Mucosa of rectum (tissue), 2 donors: ENCODE measurements at regions not wholly inside any gene's neighbourhood (a gene's known extent, or its start where the extent isn't known, plus 50 kb on each side); places are given as distances from the start of the nearest gene placed in this dataset.
"Not testable (repeated sequence)": the region's sequence is repeated elsewhere in the genome, so short reads cannot be mapped to it uniquely, and the experiment has no call there.

Experiments
- H3K27ac ChIP-seq, 2 donors: one replicate each; pipeline ENCODE4 v1.7.0; 2013; ENCODE audit warnings: inconsistent platforms in 2 of 2, low read depth in 2 of 2, low read length in 2 of 2
- H3K27me3 ChIP-seq, 2 donors: one replicate each; pipeline ENCODE4 v1.7.0; 2013; ENCODE audit warnings: low read length in 2 of 2; ENCODE audit not compliant: control insufficient read depth in 2 of 2, insufficient read depth in 2 of 2
- H3K36me3 ChIP-seq, 2 donors: one replicate each; pipeline ENCODE4 v1.7.0; 2013; ENCODE audit warnings: low read length in 2 of 2; ENCODE audit not compliant: control insufficient read depth in 2 of 2, insufficient read depth in 2 of 2
- H3K4me1 ChIP-seq, 2 donors: one replicate each; pipeline ENCODE4 v1.7.0; 2013; ENCODE audit warnings: low read length in 2 of 2, mild to moderate bottlenecking in 1 of 2; ENCODE audit not compliant: control insufficient read depth in 2 of 2, insufficient read depth in 2 of 2
- H3K4me3 ChIP-seq, 2 donors: one replicate each; pipeline ENCODE4 v1.7.0; 2013; ENCODE audit warnings: low read length in 2 of 2
- H3K9ac ChIP-seq, 2 donors: one replicate each; pipeline ENCODE4 v1.7.0; 2013; ENCODE audit warnings: low read length in 2 of 2, low read depth in 1 of 2, mild to moderate bottlenecking in 1 of 2
- H3K9me3 ChIP-seq, 2 donors: one replicate each; pipeline ENCODE4 v1.7.0; 2013; ENCODE audit warnings: low read length in 2 of 2; ENCODE audit not compliant: control insufficient read depth in 2 of 2
- donor health status: healthy.
- donor health status: Normal muscosa, but diverticular disease.

DNA sequence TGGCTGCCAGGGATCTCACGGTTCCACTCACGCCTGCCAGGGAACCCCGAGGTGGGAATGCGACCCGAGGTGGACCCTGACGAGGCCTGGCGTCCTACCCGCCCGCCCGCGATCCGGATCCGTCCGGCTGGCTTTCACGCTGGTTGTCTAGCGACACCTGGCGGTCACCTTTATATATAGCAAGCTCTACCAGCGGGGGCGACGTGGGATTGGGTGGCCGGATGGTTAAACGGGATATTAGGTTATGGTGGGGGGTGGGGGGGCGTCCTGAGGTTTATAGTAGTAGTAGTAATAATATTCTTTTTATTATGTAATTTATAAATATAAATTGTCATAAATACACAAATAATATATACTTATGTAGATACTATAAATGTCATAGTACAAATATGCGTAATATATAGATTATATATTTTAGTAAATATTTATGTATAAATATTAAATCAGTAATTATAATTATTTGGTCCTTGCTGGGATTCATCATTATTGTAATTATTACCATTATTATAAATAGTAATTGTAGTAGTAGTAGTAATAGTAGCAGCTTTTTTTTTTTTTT is 136.9 kb downstream of the KCNJ12 start:
- H3K9me3 ChIP-seq = no peaks in the 10 kb centered on the region
- H3K27me3 ChIP-seq = peaks cover 8 to 9% of the 10 kb centered on the region in 2 donors
- peak overlapping the region; percentile 32 to 60 for H3K9ac ChIP-seq
- peak overlapping the region in 1 of 2 donors; percentile 16 for H3K4me3 ChIP-seq
- peaks cover 0 to 5% of the 10 kb centered on the region in 2 donors for H3K4me1 ChIP-seq
- H3K36me3 ChIP-seq = no peaks in the 10 kb centered on the region
- H3K27ac ChIP-seq = no peak overlapping the region

GRCh38 chr17:21514567-21514966 is 138.4 kb downstream of the KCNJ12 start:
- H3K27ac ChIP-seq, H3K36me3 ChIP-seq, H3K27me3 ChIP-seq, H3K4me3 ChIP-seq, H3K9ac ChIP-seq, H3K9me3 ChIP-seq, H3K4me1 ChIP-seq: not testable (repeated sequence)

- no peak overlapping the region for H3K9ac ChIP-seq
- no peak overlapping the region for H3K27ac ChIP-seq
- no peak overlapping the region for H3K4me3 ChIP-seq
- H3K4me1 ChIP-seq = peaks cover 0 to 2% of the 10 kb centered on the region in 2 donors
- no peaks in the 10 kb centered on the region for H3K27me3 ChIP-seq
- H3K36me3 ChIP-seq = no peaks in the 10 kb centered on the region
- H3K9me3 ChIP-seq = no peaks in the 10 kb centered on the region
These were observed 141.6 kb downstream of the KCNJ12 start for GRCh38 chr17:21517538-21518293.

GRCh38 chr17:21522755-21523336 is 146.7 kb downstream of the KCNJ12 start:
- Histone ChIP-seq H3K27ac (no peak overlapping the region), H3K36me3 (no peaks in the 10 kb centered on the region), H3K9me3 (no peaks in the 10 kb centered on the region), H3K4me1 (no peaks in the 10 kb centered on the region), H3K27me3 (no peaks in the 10 kb centered on the region), H3K9ac (no peak overlapping the region), H3K4me3 (no peak overlapping the region)

DNA sequence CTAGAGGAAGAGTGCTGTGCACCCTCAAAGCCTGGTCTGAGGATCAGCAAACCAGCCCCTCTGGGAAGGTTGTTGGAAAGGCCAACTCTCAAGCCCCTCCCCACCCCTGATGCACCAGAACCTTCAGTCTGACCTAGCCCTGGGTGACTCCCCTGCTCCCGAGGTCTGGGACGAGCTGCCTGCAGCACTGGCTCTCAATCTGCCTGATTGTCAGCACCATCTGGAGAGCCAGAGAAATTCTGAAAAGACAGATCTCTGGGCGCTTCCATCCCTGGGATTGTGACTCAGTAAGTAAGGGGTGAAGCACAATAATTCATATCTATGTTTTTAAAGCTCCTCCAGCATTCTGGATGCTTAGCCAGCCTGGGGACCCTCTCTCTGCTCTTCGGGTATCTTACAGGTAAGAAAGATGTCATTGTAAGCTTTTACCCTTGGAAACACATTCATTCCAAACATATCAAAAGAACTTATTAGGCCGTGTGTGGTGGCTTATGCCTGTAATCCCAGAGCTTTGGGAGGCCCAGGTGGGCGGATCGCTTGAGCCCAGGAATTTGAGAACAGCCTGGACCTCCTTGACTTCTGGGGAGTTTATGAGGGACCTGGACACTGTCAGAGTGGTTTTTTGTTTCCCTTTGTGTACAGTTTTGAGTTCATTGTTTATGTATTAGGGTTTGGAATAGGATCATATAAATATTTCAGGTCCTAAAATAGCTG is 147.5 kb downstream of the KCNJ12 start:
- Histone ChIP-seq H3K27ac (no peak overlapping the region), H3K9ac (no peak overlapping the region), H3K9me3 (no peaks in the 10 kb centered on the region), H3K4me1 (no peaks in the 10 kb centered on the region), H3K4me3 (no peak overlapping the region), H3K36me3 (no peaks in the 10 kb centered on the region), H3K27me3 (no peaks in the 10 kb centered on the region)

DNA sequence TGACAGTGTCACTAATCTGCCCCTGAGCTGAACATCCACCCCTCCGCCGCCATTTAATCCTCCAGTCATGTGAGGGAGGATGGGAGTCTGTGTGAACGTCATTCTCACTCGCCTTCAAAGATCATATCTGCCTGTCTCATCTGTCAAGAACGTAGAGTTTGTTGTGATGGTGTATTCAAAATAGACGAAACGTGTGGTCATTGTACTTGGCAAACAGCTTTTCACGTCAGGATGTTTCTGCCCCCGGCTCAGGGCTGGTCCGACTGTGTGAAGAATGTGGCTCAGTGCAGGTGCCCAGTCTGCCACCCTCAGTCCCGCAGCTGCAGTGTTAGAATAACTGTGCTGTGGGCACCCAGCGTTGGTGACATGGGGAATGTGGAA is 148.0 kb downstream of the KCNJ12 start:
- no peak overlapping the region for H3K27ac ChIP-seq
- H3K4me1 ChIP-seq = no peaks in the 10 kb centered on the region
- H3K9ac ChIP-seq = no peak overlapping the region
- H3K4me3 ChIP-seq = no peak overlapping the region
- H3K9me3 ChIP-seq = no peaks in the 10 kb centered on the region
- no peaks in the 10 kb centered on the region for H3K27me3 ChIP-seq
- no peaks in the 10 kb centered on the region for H3K36me3 ChIP-seq

DNA sequence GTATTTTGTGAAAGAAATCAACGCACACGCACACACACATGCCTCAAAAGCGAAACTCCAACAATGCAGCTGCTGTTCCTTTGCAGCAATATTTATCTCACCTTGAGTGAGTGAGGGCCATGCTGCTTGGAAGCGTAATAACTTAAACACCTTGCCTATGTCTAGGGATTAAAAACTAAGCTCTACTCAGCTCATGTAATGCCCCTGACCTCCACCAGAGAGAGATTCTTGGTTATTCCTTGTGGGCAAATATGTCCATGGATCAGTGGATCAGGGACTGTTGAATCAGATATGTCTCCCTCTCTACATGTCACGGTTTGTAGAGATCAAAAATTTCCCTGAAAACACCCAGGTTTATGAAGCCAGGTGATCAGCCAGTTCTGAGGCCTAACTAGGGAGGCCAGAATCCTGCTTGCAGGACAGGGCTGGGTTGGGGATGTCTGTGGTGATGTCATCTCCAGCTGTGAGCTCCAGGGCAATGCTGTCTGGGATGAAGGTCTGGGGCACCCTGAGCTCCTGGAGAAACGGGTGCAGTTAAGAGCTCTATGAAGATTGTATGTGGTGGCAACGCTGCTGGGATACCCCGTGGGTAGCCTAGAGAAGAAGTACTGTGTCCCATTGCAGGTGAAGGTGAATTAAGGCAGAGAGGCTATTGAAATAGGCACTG is 149.4 kb downstream of the KCNJ12 start:
- no peaks in the 10 kb centered on the region for H3K27me3 ChIP-seq
- no peak overlapping the region for H3K27ac ChIP-seq
- no peaks in the 10 kb centered on the region for H3K4me1 ChIP-seq
- no peak overlapping the region for H3K4me3 ChIP-seq
- no peaks in the 10 kb centered on the region for H3K36me3 ChIP-seq
- no peaks in the 10 kb centered on the region for H3K9me3 ChIP-seq
- no peak overlapping the region for H3K9ac ChIP-seq

GRCh38 chr17:21528031-21528695 is 152.0 kb downstream of the KCNJ12 start:
- Histone ChIP-seq H3K36me3 (no peaks in the 10 kb centered on the region), H3K9ac (no peak overlapping the region), H3K27ac (no peak overlapping the region), H3K4me1 (no peaks in the 10 kb centered on the region), H3K9me3 (no peaks in the 10 kb centered on the region), H3K4me3 (no peak overlapping the region), H3K27me3 (no peaks in the 10 kb centered on the region)

GRCh38 chr17:21530311-21530710 is 154.2 kb downstream of the KCNJ12 start:
- no peaks in the 10 kb centered on the region for H3K9me3 ChIP-seq
- no peaks in the 10 kb centered on the region for H3K36me3 ChIP-seq

More at GRCh38 chr17:21530311-21530710, 154.2 kb downstream of the KCNJ12 start:
- no peaks in the 10 kb centered on the region for H3K27me3 ChIP-seq
- H3K4me1 ChIP-seq = no peaks in the 10 kb centered on the region
- no peak overlapping the region for H3K4me3 ChIP-seq
- H3K27ac ChIP-seq = no peak overlapping the region
- no peak overlapping the region for H3K9ac ChIP-seq
